ENCODE measurements at regions not wholly inside any gene's neighbourhood (a gene's known extent, or its start where the extent isn't known, plus 50 kb on each side); places are given as distances from the start of the nearest gene placed in this dataset.

DNA sequence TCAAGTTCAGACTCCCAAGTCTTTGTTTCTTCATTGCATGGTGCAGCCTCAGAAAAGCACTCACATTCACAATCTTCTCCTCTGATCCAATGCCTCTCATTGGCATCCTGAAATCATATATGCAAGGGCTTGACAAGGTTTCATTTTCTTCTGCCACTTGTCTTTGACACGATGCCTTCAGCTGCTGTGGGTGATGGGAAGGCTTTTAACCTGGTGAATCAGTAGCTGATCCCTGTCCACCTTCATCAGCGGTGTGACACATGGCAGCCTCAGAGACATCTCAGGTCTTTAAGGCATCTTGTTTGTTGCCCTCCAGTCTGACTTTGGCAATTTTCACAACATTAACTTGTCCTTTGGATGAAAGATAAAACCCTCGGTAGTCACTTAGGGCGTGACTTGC, 147.2 kb downstream of the PRELID2 start:
- H3K4me3 ChIP-seq (ENCODE audit: low read depth, low read length), result no peak overlapping the region
- TF ChIP-seq, protein P1, sequence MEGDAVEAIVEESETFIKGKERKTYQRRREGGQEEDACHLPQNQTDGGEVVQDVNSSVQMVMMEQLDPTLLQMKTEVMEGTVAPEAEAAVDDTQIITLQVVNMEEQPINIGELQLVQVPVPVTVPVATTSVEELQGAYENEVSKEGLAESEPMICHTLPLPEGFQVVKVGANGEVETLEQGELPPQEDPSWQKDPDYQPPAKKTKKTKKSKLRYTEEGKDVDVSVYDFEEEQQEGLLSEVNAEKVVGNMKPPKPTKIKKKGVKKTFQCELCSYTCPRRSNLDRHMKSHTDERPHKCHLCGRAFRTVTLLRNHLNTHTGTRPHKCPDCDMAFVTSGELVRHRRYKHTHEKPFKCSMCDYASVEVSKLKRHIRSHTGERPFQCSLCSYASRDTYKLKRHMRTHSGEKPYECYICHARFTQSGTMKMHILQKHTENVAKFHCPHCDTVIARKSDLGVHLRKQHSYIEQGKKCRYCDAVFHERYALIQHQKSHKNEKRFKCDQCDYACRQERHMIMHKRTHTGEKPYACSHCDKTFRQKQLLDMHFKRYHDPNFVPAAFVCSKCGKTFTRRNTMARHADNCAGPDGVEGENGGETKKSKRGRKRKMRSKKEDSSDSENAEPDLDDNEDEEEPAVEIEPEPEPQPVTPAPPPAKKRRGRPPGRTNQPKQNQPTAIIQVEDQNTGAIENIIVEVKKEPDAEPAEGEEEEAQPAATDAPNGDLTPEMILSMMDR (IDR thresholded peaks at IDR 0.05; ENCODE audit: borderline replicate concordance, insufficient read depth, low read depth, low read length), result no peak

- no peak overlapping the region for H3K4me3 ChIP-seq (ENCODE audit: low read depth, low read length)
- TF ChIP-seq, protein P1 (IDR thresholded peaks at IDR 0.05; ENCODE audit: borderline replicate concordance, insufficient read depth, low read depth, low read length), result no peak
Observed at GRCh38 chr5:145685417-145685816, 149.7 kb downstream of the PRELID2 start.

- TF ChIP-seq, protein P1 (IDR thresholded peaks at IDR 0.05; ENCODE audit: borderline replicate concordance, insufficient read depth, low read depth, low read length), result no peak
- H3K4me3 ChIP-seq (ENCODE audit: low read depth, low read length), result no peak overlapping the region
Observed at GRCh38 chr5:145683431-145683830, 151.7 kb downstream of the PRELID2 start.

DNA sequence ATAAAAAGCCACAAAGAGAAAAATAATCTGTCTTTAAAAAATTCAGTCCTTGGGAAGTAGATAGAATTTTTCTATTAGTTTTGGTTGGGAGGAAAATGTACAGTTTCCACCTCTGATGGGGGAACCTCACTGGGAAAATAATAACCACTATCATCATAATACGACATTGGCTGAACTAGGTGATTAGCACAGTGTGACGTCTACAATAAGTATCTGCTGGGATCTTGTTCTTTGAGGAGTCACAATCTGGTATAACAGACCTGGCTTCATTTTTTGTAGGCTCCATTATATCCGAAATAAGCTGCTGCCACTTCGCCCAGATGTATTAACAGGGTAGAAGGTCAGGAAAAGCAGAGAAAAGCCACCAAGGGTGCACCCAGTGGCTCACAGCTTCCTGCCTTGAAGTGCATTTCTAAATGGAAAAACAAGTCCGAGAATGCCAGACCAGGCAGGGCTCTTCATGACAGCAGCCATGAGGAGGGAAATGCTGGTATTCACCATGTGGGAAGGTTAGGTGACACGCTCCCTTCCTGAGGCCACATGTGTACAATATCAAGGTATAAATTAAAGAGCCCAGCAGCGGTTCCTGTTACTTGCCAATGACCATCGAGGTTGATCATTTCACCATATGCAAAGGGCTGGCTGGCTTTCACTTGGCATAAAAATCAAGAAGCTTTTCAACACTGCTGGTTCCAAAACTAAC, 152.8 kb downstream of the PRELID2 start:
- TF ChIP-seq, protein P1 (IDR thresholded peaks at IDR 0.05; ENCODE audit: borderline replicate concordance, insufficient read depth, low read depth, low read length), result no peak
- H3K4me3 ChIP-seq (ENCODE audit: low read depth, low read length), result no peak overlapping the region

- no peak overlapping the region for H3K4me3 ChIP-seq (ENCODE audit: low read depth, low read length)
- TF ChIP-seq, protein P1 (IDR thresholded peaks at IDR 0.05; ENCODE audit: borderline replicate concordance, insufficient read depth, low read depth, low read length), result peak; percentile 78
Observed at GRCh38 chr5:145681686-145682085, 153.5 kb downstream of the PRELID2 start.

GRCh38 chr5:145681216-145681615, 153.9 kb downstream of the PRELID2 start:
- TF ChIP-seq, protein P1 (IDR thresholded peaks at IDR 0.05; ENCODE audit: borderline replicate concordance, insufficient read depth, low read depth, low read length), result no peak
- no peak overlapping the region for H3K4me3 ChIP-seq (ENCODE audit: low read depth, low read length)

DNA sequence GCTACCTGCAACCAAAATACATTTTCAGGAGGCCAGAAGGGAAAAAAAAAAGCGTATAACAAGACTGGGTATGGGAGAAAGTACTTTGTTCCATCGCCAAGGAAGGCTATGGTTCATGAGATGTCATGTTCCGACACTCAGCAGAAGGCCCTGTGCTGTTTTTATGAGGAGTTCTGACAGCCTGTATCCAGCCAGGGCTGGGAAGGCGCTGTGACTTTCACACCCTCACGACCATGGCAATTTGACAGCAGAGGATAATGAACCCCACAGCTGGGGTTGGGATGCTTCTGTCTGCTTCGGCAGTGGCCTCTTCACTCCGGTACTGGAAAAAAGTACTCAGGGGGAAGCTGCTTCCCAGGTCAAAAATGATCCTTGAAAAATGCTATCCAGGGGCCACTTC, 154.4 kb downstream of the PRELID2 start:
- no peak overlapping the region for H3K4me3 ChIP-seq (ENCODE audit: low read depth, low read length)
- TF ChIP-seq, protein P1 (IDR thresholded peaks at IDR 0.05; ENCODE audit: borderline replicate concordance, insufficient read depth, low read depth, low read length), result no peak

Measured in GM12875 (cell line).